ENCODE measurements at regions not wholly inside any gene's neighbourhood (a gene's known extent, or its start where the extent isn't known, plus 50 kb on each side); places are given as distances from the start of the nearest gene placed in this dataset.

GRCh38 chr3:14601692-14602005 lies 49.9 kb upstream of the CCDC174 start:
- Mint-ChIP-seq H3K27ac (no peak overlapping the region), H3K36me3 (no peaks in the 10 kb centered on the region), H3K4me1 (peaks cover 50% of the 10 kb centered on the region), H3K4me3 (peak overlapping the region; percentile 80), H3K27me3 (ENCODE audit: insufficient read depth, low read depth) (peaks cover 51% of the 10 kb centered on the region), H3K9me3 (peaks cover 3% of the 10 kb centered on the region)
- Histone ChIP-seq H3K79me2 (ENCODE audit: low read depth) (no peaks in the 10 kb centered on the region), H3K27me3 (peaks cover 88% of the 10 kb centered on the region), H3K9me3 (ENCODE audit: low read depth) (no peaks in the 10 kb centered on the region), H3K9ac (no peak overlapping the region), H3F3A (ENCODE audit: low read depth) (peaks cover 3% of the 10 kb centered on the region), H3K4me2 (peak overlapping the region; percentile 99), H3K27ac (no peak overlapping the region), H3K36me3 (no peaks in the 10 kb centered on the region), H2AFZ (replicated peaks) (no peak overlapping the region), H4K20me1 (ENCODE audit: low read depth) (peaks cover 33% of the 10 kb centered on the region), H3K4me1 (no peaks in the 10 kb centered on the region), H3K4me3 (peak overlapping the region; percentile 56)
- no peak for TF ChIP-seq EZH2 (IDR thresholded peaks at IDR 0.05)
- TF ChIP-seq CTCF (IDR thresholded peaks at IDR 0.05), result no peak
- no peak for TF ChIP-seq EZH2phosphoT487 (IDR thresholded peaks at IDR 0.05)
- no peak for DNase-seq (ENCODE audit: low spot score)

Data from neural progenitor cell (in vitro differentiated cells).